Activated naive CD8-positive, alpha-beta T cell treated with anti-CD3 and anti-CD28 coated beads, Interleukin-2, amount 10 ng/mL, durations not matched to agents 7 days and 5 days (primary cell): ENCODE measurements at regions not wholly inside any gene's neighbourhood (a gene's known extent, or its start where the extent isn't known, plus 50 kb on each side); places are given as distances from the start of the nearest gene placed in this dataset.

Experiments used
- ATAC-seq: fragments of 150-1000 bp; cut with Tn5 transposase; one replicate; pipeline ENCODE4 v1.10.0; 2021; ENCODE audit warnings: low read depth, moderate library complexity
- POLR2A ChIA-PET: fragments of 350-600 bp; sonication (Branson Sonifier 250); formaldehyde crosslinking; loops from one replicate; lab custom pipeline; 2021; ENCODE audit warnings: antibody characterized with exemption; lab: Charles Lee
- DNase-seq: peaks from one replicate; pipeline ENCODE4 v3.0.0; 2021
- H3K27ac Mint-ChIP-seq: one replicate; pipeline ENCODE4 v1.8.0; 2022; ENCODE audit warnings: mild to moderate bottlenecking, mixed read lengths
- H3K27me3 Mint-ChIP-seq: one replicate; pipeline ENCODE4 v1.8.0; 2022; ENCODE audit warnings: mild to moderate bottlenecking, moderate library complexity, mixed read lengths
- H3K36me3 Mint-ChIP-seq: one replicate; pipeline ENCODE4 v1.8.0; 2021; ENCODE audit warnings: mild to moderate bottlenecking, mixed read lengths
- H3K4me1 Mint-ChIP-seq: one replicate; pipeline ENCODE4 v1.8.0; 2021; ENCODE audit warnings: mixed read lengths
- H3K4me3 Mint-ChIP-seq: one replicate; pipeline ENCODE4 v1.8.0; 2022; ENCODE audit warnings: mild to moderate bottlenecking, moderate library complexity, mixed read lengths
- H3K9me3 Mint-ChIP-seq: one replicate; pipeline ENCODE4 v1.8.0; 2021; ENCODE audit warnings: mixed read lengths

- Mint-ChIP-seq H3K27me3 (no peaks in the 10 kb centered on the region), H3K36me3 (no peaks in the 10 kb centered on the region), H3K9me3 (no peaks in the 10 kb centered on the region), H3K27ac (no peak overlapping the region), H3K4me3 (no peak overlapping the region), H3K4me1 (no peaks in the 10 kb centered on the region)
- DNase-seq (no peak), ATAC-seq (no peak)
- POLR2A ChIA-PET: no interaction called here
Measured at GRCh38 chr6:91710342-91710741, 1123.5 kb upstream of the MAP3K7 start.

GRCh38 chr6:91708534-91708933 is 1121.7 kb upstream of the MAP3K7 start:
- H3K4me3 Mint-ChIP-seq: no peak overlapping the region
- POLR2A ChIA-PET: no interaction called here
- ATAC-seq (no peak), DNase-seq (no peak)
- H3K27ac Mint-ChIP-seq: no peak overlapping the region
- no peaks in the 10 kb centered on the region for H3K9me3 Mint-ChIP-seq
- H3K4me1 Mint-ChIP-seq: no peaks in the 10 kb centered on the region
- H3K36me3 Mint-ChIP-seq: no peaks in the 10 kb centered on the region
- no peaks in the 10 kb centered on the region for H3K27me3 Mint-ChIP-seq

DNA sequence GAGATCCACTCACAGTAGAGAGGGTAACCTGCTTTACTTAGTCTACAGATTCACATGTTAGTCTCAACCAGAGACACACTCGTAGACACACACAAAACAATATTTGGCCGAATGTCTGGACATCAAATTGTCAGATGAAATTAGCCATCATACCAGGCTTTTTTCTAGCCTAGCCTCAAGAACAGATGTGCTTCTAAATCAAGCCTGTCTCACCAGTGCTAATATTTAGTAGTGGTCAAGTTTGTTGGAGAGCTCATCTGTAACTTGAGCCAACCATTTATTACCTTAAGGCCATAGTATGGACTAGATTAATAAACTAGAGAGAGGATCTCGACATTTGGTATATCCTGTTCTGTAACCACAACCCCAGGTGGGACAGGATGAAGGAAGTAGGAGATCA is 1118.8 kb upstream of the MAP3K7 start:
- no peaks in the 10 kb centered on the region for H3K9me3 Mint-ChIP-seq
- POLR2A ChIA-PET: no interaction called here
- ATAC-seq (no peak), DNase-seq (no peak)
- H3K4me1 Mint-ChIP-seq: no peaks in the 10 kb centered on the region
- H3K4me3 Mint-ChIP-seq: no peak overlapping the region
- no peaks in the 10 kb centered on the region for H3K36me3 Mint-ChIP-seq
- no peak overlapping the region for H3K27ac Mint-ChIP-seq
- H3K27me3 Mint-ChIP-seq: no peaks in the 10 kb centered on the region

GRCh38 chr6:91704531-91704930 is 1117.7 kb upstream of the MAP3K7 start:
- H3K4me1 Mint-ChIP-seq: no peaks in the 10 kb centered on the region
- H3K36me3 Mint-ChIP-seq: no peaks in the 10 kb centered on the region
- no peak for ATAC-seq
- no peak overlapping the region for H3K4me3 Mint-ChIP-seq
- no peak for DNase-seq
- POLR2A ChIA-PET: no interaction called here
- H3K27ac Mint-ChIP-seq: no peak overlapping the region
- H3K27me3 Mint-ChIP-seq: no peaks in the 10 kb centered on the region
- no peaks in the 10 kb centered on the region for H3K9me3 Mint-ChIP-seq

DNA sequence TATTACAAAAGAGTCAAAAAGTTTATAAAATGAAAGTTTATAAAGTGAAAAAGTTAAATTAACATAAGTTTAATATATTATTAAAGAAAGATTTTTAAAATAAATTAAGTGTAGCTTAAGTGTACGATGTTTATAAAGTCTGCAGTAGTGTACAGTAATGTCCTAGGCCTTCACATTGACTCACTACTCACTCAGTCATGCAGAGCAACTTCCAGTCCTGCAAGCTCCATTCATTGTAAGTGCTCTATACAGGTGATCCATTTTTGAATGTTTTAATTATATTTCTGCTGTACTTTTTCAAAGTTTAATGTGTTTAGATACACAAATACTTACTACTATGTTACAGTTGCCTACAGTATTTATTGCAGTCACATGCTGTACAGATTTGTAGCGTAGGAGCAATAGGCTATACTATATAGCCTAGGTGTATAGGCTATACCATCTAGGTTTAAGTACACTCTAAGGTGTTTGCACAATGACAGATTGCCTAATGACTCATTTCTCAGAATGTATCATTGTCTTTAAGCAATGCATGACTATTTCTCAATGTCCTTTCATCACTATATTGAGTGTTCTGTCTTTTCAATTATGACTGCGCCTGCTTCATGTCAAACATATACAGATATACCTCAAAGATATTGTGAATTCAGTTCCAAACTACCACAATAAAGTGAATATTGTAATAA is 1110.3 kb upstream of the MAP3K7 start:
- H3K4me3 Mint-ChIP-seq: no peak overlapping the region
- ATAC-seq (no peak), DNase-seq (no peak)
- H3K27ac Mint-ChIP-seq: no peak overlapping the region
- H3K27me3 Mint-ChIP-seq: no peaks in the 10 kb centered on the region
- no peaks in the 10 kb centered on the region for H3K4me1 Mint-ChIP-seq
- no peaks in the 10 kb centered on the region for H3K36me3 Mint-ChIP-seq
- H3K9me3 Mint-ChIP-seq: no peaks in the 10 kb centered on the region
- POLR2A ChIA-PET: no interaction called here

GRCh38 chr6:91695221-91695620 is 1108.3 kb upstream of the MAP3K7 start:
- DNase-seq: no peak
- Mint-ChIP-seq H3K4me1 (no peaks in the 10 kb centered on the region), H3K9me3 (no peaks in the 10 kb centered on the region), H3K36me3 (no peaks in the 10 kb centered on the region), H3K27ac (no peak overlapping the region), H3K4me3 (no peak overlapping the region), H3K27me3 (no peaks in the 10 kb centered on the region)
- no peak for ATAC-seq
- POLR2A ChIA-PET: no interaction called here

- no peaks in the 10 kb centered on the region for H3K4me1 Mint-ChIP-seq
- H3K27me3 Mint-ChIP-seq: no peaks in the 10 kb centered on the region
- no peak overlapping the region for H3K4me3 Mint-ChIP-seq
- no peaks in the 10 kb centered on the region for H3K36me3 Mint-ChIP-seq
- POLR2A ChIA-PET: no interaction called here
- no peak overlapping the region for H3K27ac Mint-ChIP-seq
- ATAC-seq (no peak), DNase-seq (no peak)
- H3K9me3 Mint-ChIP-seq: no peaks in the 10 kb centered on the region
Measured at GRCh38 chr6:91694016-91694654, 1107.3 kb upstream of the MAP3K7 start.

DNA sequence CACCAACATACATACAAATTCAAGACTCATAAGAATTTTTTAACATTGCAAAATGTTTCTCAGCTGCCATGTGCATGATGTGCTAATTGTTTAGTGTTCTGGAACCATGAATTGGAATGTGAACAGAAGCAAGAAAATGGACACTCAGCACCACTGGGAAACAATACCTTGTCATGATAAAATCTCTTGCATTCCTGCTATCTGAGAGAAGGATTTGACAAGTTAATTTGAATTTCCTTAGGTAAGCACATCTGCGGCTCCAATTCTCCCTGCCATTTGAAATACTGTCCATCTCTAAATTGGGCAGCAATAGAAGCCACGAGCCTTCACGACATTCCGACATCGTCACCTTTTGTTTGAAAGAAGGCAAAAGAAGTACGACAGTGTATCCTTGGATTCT is 1104.6 kb upstream of the MAP3K7 start:
- no peak overlapping the region for H3K4me3 Mint-ChIP-seq
- ATAC-seq: no peak
- H3K9me3 Mint-ChIP-seq: no peaks in the 10 kb centered on the region
- no peak for DNase-seq
- POLR2A ChIA-PET: no interaction called here
- H3K36me3 Mint-ChIP-seq: no peaks in the 10 kb centered on the region
- H3K4me1 Mint-ChIP-seq: no peaks in the 10 kb centered on the region
- H3K27ac Mint-ChIP-seq: no peak overlapping the region
- no peaks in the 10 kb centered on the region for H3K27me3 Mint-ChIP-seq

DNA sequence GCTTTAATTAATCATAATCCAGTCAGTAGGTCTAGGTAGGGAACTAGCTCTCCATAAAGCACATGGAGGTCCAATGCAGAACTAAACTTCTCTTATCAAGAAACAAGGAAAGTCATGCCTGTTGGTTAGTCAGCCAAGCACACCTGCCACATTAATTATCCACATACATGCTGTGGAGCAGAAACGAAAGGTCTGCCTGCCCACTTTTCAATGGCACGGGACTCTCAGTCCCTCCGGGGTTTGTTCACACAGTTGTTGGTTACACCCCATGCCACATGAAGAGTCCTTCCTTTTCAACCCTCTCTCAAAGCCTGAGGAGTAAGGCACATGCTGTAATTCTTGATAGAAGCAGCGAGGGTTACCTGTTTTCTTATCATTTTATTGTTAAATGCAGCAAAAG is 1096.4 kb upstream of the MAP3K7 start:
- no peaks in the 10 kb centered on the region for H3K9me3 Mint-ChIP-seq
- H3K27ac Mint-ChIP-seq: no peak overlapping the region
- H3K4me1 Mint-ChIP-seq: no peaks in the 10 kb centered on the region
- H3K27me3 Mint-ChIP-seq: no peaks in the 10 kb centered on the region
- H3K4me3 Mint-ChIP-seq: no peak overlapping the region
- POLR2A ChIA-PET: no interaction called here
- no peak for DNase-seq
- ATAC-seq: no peak
- H3K36me3 Mint-ChIP-seq: no peaks in the 10 kb centered on the region

- H3K9me3 Mint-ChIP-seq: no peaks in the 10 kb centered on the region
- DNase-seq: no peak
- H3K4me3 Mint-ChIP-seq: no peak overlapping the region
- POLR2A ChIA-PET: no interaction called here
- H3K27me3 Mint-ChIP-seq: no peaks in the 10 kb centered on the region
- no peak for ATAC-seq
- H3K27ac Mint-ChIP-seq: no peak overlapping the region
- no peaks in the 10 kb centered on the region for H3K4me1 Mint-ChIP-seq
- H3K36me3 Mint-ChIP-seq: no peaks in the 10 kb centered on the region
Measured at GRCh38 chr6:91681296-91681695, 1094.4 kb upstream of the MAP3K7 start.

- no peak for ATAC-seq
- no peak for DNase-seq
- POLR2A ChIA-PET: no interaction called here
- no peaks in the 10 kb centered on the region for H3K9me3 Mint-ChIP-seq
- H3K4me1 Mint-ChIP-seq: no peaks in the 10 kb centered on the region
- no peaks in the 10 kb centered on the region for H3K36me3 Mint-ChIP-seq
- H3K27me3 Mint-ChIP-seq: no peaks in the 10 kb centered on the region
- H3K27ac Mint-ChIP-seq: no peak overlapping the region
- H3K4me3 Mint-ChIP-seq: no peak overlapping the region
Measured at GRCh38 chr6:91678679-91679446, 1092.0 kb upstream of the MAP3K7 start.

DNA sequence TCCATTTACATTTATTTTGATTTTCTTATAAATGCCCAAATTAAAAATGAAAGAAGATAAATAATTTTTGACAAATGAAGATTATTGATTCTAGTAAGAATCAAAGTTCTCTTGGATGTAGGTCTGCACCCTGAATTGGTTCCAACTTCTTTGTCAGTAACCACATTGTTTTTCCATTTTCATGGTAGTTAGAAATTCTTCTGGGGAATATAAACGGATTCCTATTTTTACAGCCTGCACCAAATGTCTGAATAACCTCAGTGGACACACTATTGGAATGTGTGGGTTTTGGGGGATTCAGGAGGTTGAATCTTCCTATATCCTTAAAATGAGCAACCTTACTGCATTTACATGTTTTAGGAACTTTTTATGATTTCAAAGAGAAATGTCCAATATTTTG is 1085.3 kb upstream of the MAP3K7 start:
- Mint-ChIP-seq H3K4me1 (no peaks in the 10 kb centered on the region), H3K9me3 (no peaks in the 10 kb centered on the region), H3K36me3 (no peaks in the 10 kb centered on the region), H3K4me3 (no peak overlapping the region), H3K27ac (no peak overlapping the region), H3K27me3 (no peaks in the 10 kb centered on the region)
- POLR2A ChIA-PET: no interaction called here
- DNase-seq (no peak), ATAC-seq (no peak)

DNA sequence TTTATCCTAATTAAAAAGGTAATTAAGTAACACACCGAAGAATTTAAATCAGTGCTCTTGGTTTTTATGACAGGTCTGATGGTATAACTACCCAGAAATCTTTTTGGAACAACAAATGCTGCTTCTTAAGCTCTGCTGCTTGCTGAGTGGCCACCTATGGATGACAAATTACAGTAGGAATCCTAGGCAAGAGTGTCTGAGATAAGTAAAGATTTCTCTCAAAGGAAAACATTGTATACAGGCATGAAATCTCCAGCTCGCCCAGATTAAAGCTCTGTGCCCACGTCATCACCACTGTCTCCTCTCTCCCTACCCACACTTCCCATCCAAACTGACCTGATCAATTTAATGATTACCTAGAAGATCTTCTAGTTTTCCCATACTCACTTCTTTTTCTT is 1083.0 kb upstream of the MAP3K7 start:
- Mint-ChIP-seq H3K4me3 (no peak overlapping the region), H3K9me3 (no peaks in the 10 kb centered on the region), H3K36me3 (no peaks in the 10 kb centered on the region), H3K4me1 (no peaks in the 10 kb centered on the region), H3K27ac (no peak overlapping the region), H3K27me3 (no peaks in the 10 kb centered on the region)
- POLR2A ChIA-PET: no interaction called here
- no peak for DNase-seq
- no peak for ATAC-seq
